Right lobe of liver (tissue), 6 donors: ENCODE measurements at regions not wholly inside any gene's neighbourhood (a gene's known extent, or its start where the extent isn't known, plus 50 kb on each side); places are given as distances from the start of the nearest gene placed in this dataset.

ENCODE experiments used
- ATAC-seq, 4 donors: fragments of 200-7000 bp; cut with Tn5 transposase; one replicate each; pipeline ENCODE4 v1.9.1; 2020; ENCODE audit warnings: mild to moderate bottlenecking in 4 of 4, moderate library complexity in 4 of 4
- DNase-seq, 3 donors: peaks; one replicate each; pipeline ENCODE4 v3.0.0-alpha.2; 2020
- H3K27ac ChIP-seq, 3 donors: fragments of 200-600 bp; one replicate each; pipeline ENCODE4 v1.8.0; 2022
- H3K27me3 ChIP-seq, 2 donors: fragments of 200-600 bp; one replicate each; pipeline ENCODE4 v1.8.0; 2022
- H3K36me3 ChIP-seq, 4 donors: fragments of 200-600 bp; sonication (generic) in 1 of 4; one replicate each; pipeline versions ENCODE4 v1.5.1 to v1.8.0; 2017 to 2022; ENCODE audit warnings: control low read depth in 1 of 4
- H3K4me1 ChIP-seq, 4 donors: fragments of 200-600 bp; sonication (generic) in 1 of 4; one replicate each; pipeline versions ENCODE4 v1.5.1 to v1.8.0; 2017 to 2022; ENCODE audit warnings: control low read depth in 1 of 4
- H3K4me3 ChIP-seq, 3 donors: fragments of 200-600 bp; one replicate each; pipeline ENCODE4 v1.8.0; 2022
- H3K9me3 ChIP-seq, 4 donors: fragments of 200-600 bp; sonication (generic) in 1 of 4; one replicate each; pipeline versions ENCODE4 v1.5.1 to v1.8.0; 2017 to 2022; ENCODE audit warnings: control low read depth in 1 of 4
- CTCF ChIP-seq, 4 donors: fragments of 200-600 bp in 3 of 4; fragments of 450-650 bp in 1 of 4; IDR thresholded peaks; one replicate each; pipeline versions ENCODE4 v1.5.1 to v1.8.0; 2016 to 2022; ENCODE audit warnings: antibody characterized with exemption in 4 of 4, mild to moderate bottlenecking in 2 of 4
- POLR2A ChIP-seq: fragments of 450-650 bp; IDR thresholded peaks from one replicate; pipeline ENCODE4 v1.6.1; 2017; ENCODE audit warnings: antibody characterized with exemption, mild to moderate bottlenecking
- WGBS: methylation state at CpG from one replicate; pipeline ENCODE4 v1.1.6; 2018; ENCODE audit warnings: low coverage, low lambda C conversion rate; ENCODE audit not compliant: insufficient coverage; ENCODE audit errors: missing lambda C conversion rate; 5-methylcytosine and 5-hydroxymethylcytosine counted together
- intact Hi-C, 2 donors: fragments of 100-400 bp; cut with DNase I; formaldehyde crosslinking; loops; one replicate each; pipeline versions ENCODE4 v1.11.2 to v1.14.1; 2022
- donor health status: DM: no; HTN: yes; CAD: no.
- donor health status: DM: no; HTN: no; CAD: no.
- donor health status: DM: no; HTN: no; CAD: no.
- donor health status: DM: no; HTN: yes; CAD: no.
- donor health status: DM: no; HTN: yes; CAD: no.

- intact Hi-C loops, result no loop called here
- Histone ChIP-seq H3K9me3 (no peaks in the 10 kb centered on the region), H3K36me3 (no peaks in the 10 kb centered on the region), H3K4me3 (peak overlapping the region; percentile 42 to 59 (median 47)), H3K27me3 (no peaks in the 10 kb centered on the region), H3K27ac (peak overlapping the region in 2 of 3 donors; percentile 56 to 67), H3K4me1 (no peaks in the 10 kb centered on the region)
- 53% methylated on average over 8 of the region's 21 CpGs for WGBS
- no peak for ATAC-seq
- no peak for TF ChIP-seq CTCF (IDR thresholded peaks at IDR 0.05)
- TF ChIP-seq POLR2A, result no peak
- DNase-seq, result no peak
Observed at GRCh38 chr2:43100362-43100882, 126.0 kb downstream of the ZFP36L2 start.

- Histone ChIP-seq H3K4me3 (no peak overlapping the region), H3K27ac (no peak overlapping the region), H3K4me1 (no peaks in the 10 kb centered on the region), H3K9me3 (no peaks in the 10 kb centered on the region), H3K27me3 (no peaks in the 10 kb centered on the region), H3K36me3 (no peaks in the 10 kb centered on the region)
- DNase-seq (no peak), ATAC-seq (no peak)
- TF ChIP-seq POLR2A (no peak), CTCF (IDR thresholded peaks at IDR 0.05) (no peak)
- WGBS, result 98% methylated on average over 4 of the region's 4 CpGs
- intact Hi-C loops, result no loop called here
Observed at GRCh38 chr2:43099797-43100196, 126.6 kb downstream of the ZFP36L2 start.

GRCh38 chr2:43098539-43098938 lies 127.9 kb downstream of the ZFP36L2 start:
- Histone ChIP-seq H3K27me3 (no peaks in the 10 kb centered on the region), H3K4me3 (no peak overlapping the region), H3K36me3 (no peaks in the 10 kb centered on the region), H3K4me1 (no peaks in the 10 kb centered on the region), H3K27ac (no peak overlapping the region), H3K9me3 (no peaks in the 10 kb centered on the region)
- no peak for ATAC-seq
- TF ChIP-seq CTCF (IDR thresholded peaks at IDR 0.05) (no peak), POLR2A (no peak)
- WGBS, result 88% methylated on average over 4 of the region's 4 CpGs
- intact Hi-C loops, result no loop called here
- DNase-seq, result no peak

- H3K27me3 ChIP-seq, result no peaks in the 10 kb centered on the region
- no peaks in the 10 kb centered on the region for H3K9me3 ChIP-seq
- intact Hi-C loops, result no loop called here
- no peaks in the 10 kb centered on the region for H3K36me3 ChIP-seq
- H3K4me3 ChIP-seq, result no peak overlapping the region
- WGBS, result 39% methylated on average over 6 of the region's 7 CpGs
- no peak for DNase-seq
- no peaks in the 10 kb centered on the region for H3K4me1 ChIP-seq
- TF ChIP-seq POLR2A, result no peak
- no peak for TF ChIP-seq CTCF (IDR thresholded peaks at IDR 0.05)
- H3K27ac ChIP-seq, result no peak overlapping the region
- ATAC-seq, result peak in 2 of 4 donors; percentile 19 to 23
Observed at GRCh38 chr2:43097644-43098408, 128.6 kb downstream of the ZFP36L2 start.
